DOHH2 (cell line): ENCODE measurements at regions not wholly inside any gene's neighbourhood (a gene's known extent, or its start where the extent isn't known, plus 50 kb on each side); places are given as distances from the start of the nearest gene placed in this dataset.

Experiments
- H3F3A ChIP-seq: fragments of 200-600 bp; sonication (generic), shearing (Covaris generic); 2 replicates; pipeline ENCODE4 v1.6.0; 2016; ENCODE audit warnings: antibody characterized with exemption, mild to moderate bottlenecking; ENCODE audit not compliant: control insufficient read depth, insufficient read depth
- H3K27ac ChIP-seq: fragments of 200-600 bp; sonication (generic); 2 replicates; pipeline ENCODE4 v1.5.1; 2014; ENCODE audit warnings: low read depth, mild to moderate bottlenecking, low read length, moderate library complexity
- H3K27me3 ChIP-seq: fragments of 200-600 bp; sonication (generic); 2 replicates; pipeline ENCODE4 v1.6.1; 2014; ENCODE audit warnings: mild to moderate bottlenecking, low read length, mixed read lengths; ENCODE audit not compliant: control insufficient read depth
- H3K36me3 ChIP-seq: fragments of 200-600 bp; sonication (generic); 2 replicates; pipeline ENCODE4 v1.6.1; 2014; ENCODE audit warnings: mild to moderate bottlenecking, low read length, moderate library complexity, mixed read lengths; ENCODE audit not compliant: control insufficient read depth
- H3K4me1 ChIP-seq: fragments of 200-600 bp; sonication (generic); 2 replicates; pipeline ENCODE4 v1.6.1; 2014; ENCODE audit warnings: mild to moderate bottlenecking, low read length, mixed read lengths; ENCODE audit not compliant: control insufficient read depth
- H3K4me2 ChIP-seq: fragments of 200-600 bp; sonication (generic); 2 replicates; pipeline ENCODE4 v1.6.0; 2014; ENCODE audit warnings: mild to moderate bottlenecking, low read length, moderate library complexity
- H3K4me3 ChIP-seq: fragments of 200-600 bp; sonication (generic); 2 replicates; pipeline ENCODE4 v1.5.1; 2014; ENCODE audit warnings: mild to moderate bottlenecking, low read length, mixed read lengths
- H3K79me2 ChIP-seq: fragments of 200-600 bp; sonication (generic); 2 replicates; pipeline ENCODE4 v1.6.1; 2014; ENCODE audit warnings: mild to moderate bottlenecking, low read length, mixed read lengths; ENCODE audit not compliant: control insufficient read depth
- H3K9me2 ChIP-seq: fragments of 200-600 bp; sonication (generic); replicated peaks from 2 replicates; pipeline ENCODE4 v1.6.1; 2014; ENCODE audit warnings: mild to moderate bottlenecking, low read length, mixed read lengths; ENCODE audit not compliant: control insufficient read depth
- H3K9me3 ChIP-seq: fragments of 200-600 bp; sonication (generic); 2 replicates; pipeline ENCODE4 v1.6.1; 2014; ENCODE audit warnings: antibody characterized with exemption, low read length, mixed read lengths; ENCODE audit not compliant: control insufficient read depth, insufficient read depth
- H4K20me1 ChIP-seq: fragments of 200-600 bp; sonication (generic); 2 replicates; pipeline ENCODE4 v1.6.0; 2014; ENCODE audit warnings: low read depth, mild to moderate bottlenecking, antibody characterized with exemption, low read length, moderate library complexity; ENCODE audit not compliant: control insufficient read depth, insufficient read depth
- CTCF ChIP-seq: fragments of 200-600 bp; sonication (generic); IDR thresholded peaks from one replicate; pipeline ENCODE4 v1.5.1; 2014; ENCODE audit warnings: antibody characterized with exemption, mild to moderate bottlenecking, low read depth, low read length; ENCODE audit not compliant: poor library complexity, severe bottlenecking
- EZH2phosphoT487 ChIP-seq: fragments of 200-600 bp; sonication (generic); IDR thresholded peaks from 2 replicates; pipeline ENCODE4 v1.6.1; 2017; ENCODE audit warnings: borderline replicate concordance, mild to moderate bottlenecking, antibody characterized with exemption, low read length, moderate library complexity, mixed read lengths

- no peaks in the 10 kb centered on the region for H3K27me3 ChIP-seq
- no peak overlapping the region for H3K4me3 ChIP-seq
- no peak for TF ChIP-seq CTCF
- no peak overlapping the region for H3K27ac ChIP-seq
- H3K9me3 ChIP-seq, result no peaks in the 10 kb centered on the region
- H3K79me2 ChIP-seq, result no peaks in the 10 kb centered on the region
- H3K4me2 ChIP-seq, result no peak overlapping the region
- H3K9me2 ChIP-seq, result no peaks in the 10 kb centered on the region
- H3K4me1 ChIP-seq, result no peaks in the 10 kb centered on the region
- no peaks in the 10 kb centered on the region for H3F3A ChIP-seq
- H3K36me3 ChIP-seq, result no peaks in the 10 kb centered on the region
- no peaks in the 10 kb centered on the region for H4K20me1 ChIP-seq
These were observed 138.2 kb downstream of the NSG2 start for GRCh38 chr5:174183701-174184100.

GRCh38 chr5:174185506-174185905, 140.0 kb downstream of the NSG2 start:
- Histone ChIP-seq H3K9me2 (no peaks in the 10 kb centered on the region), H3K27ac (no peak overlapping the region), H3K4me2 (no peak overlapping the region), H3K79me2 (no peaks in the 10 kb centered on the region), H3F3A (no peaks in the 10 kb centered on the region), H3K4me3 (no peak overlapping the region), H3K36me3 (no peaks in the 10 kb centered on the region), H3K9me3 (no peaks in the 10 kb centered on the region), H3K27me3 (no peaks in the 10 kb centered on the region), H3K4me1 (no peaks in the 10 kb centered on the region), H4K20me1 (no peaks in the 10 kb centered on the region)
- TF ChIP-seq EZH2phosphoT487, result no peak

- TF ChIP-seq EZH2phosphoT487, result no peak
- TF ChIP-seq CTCF, result no peak
- no peak overlapping the region for H3K27ac ChIP-seq
- H3K27me3 ChIP-seq, result no peaks in the 10 kb centered on the region
- no peaks in the 10 kb centered on the region for H3K79me2 ChIP-seq
- H3K9me3 ChIP-seq, result no peaks in the 10 kb centered on the region
- H3K9me2 ChIP-seq, result no peaks in the 10 kb centered on the region
- no peaks in the 10 kb centered on the region for H3F3A ChIP-seq
- no peak overlapping the region for H3K4me2 ChIP-seq
- H3K36me3 ChIP-seq, result no peaks in the 10 kb centered on the region
- no peaks in the 10 kb centered on the region for H4K20me1 ChIP-seq
- H3K4me3 ChIP-seq, result no peak overlapping the region
- H3K4me1 ChIP-seq, result no peaks in the 10 kb centered on the region
These were observed 140.7 kb downstream of the NSG2 start for GRCh38 chr5:174186096-174186695.

- no peaks in the 10 kb centered on the region for H4K20me1 ChIP-seq
- no peaks in the 10 kb centered on the region for H3F3A ChIP-seq
- H3K27ac ChIP-seq, result no peak overlapping the region
- H3K4me1 ChIP-seq, result no peaks in the 10 kb centered on the region
- no peaks in the 10 kb centered on the region for H3K9me3 ChIP-seq
- H3K36me3 ChIP-seq, result no peaks in the 10 kb centered on the region
- TF ChIP-seq EZH2phosphoT487 (no peak), CTCF (no peak)
- no peaks in the 10 kb centered on the region for H3K27me3 ChIP-seq
- no peaks in the 10 kb centered on the region for H3K79me2 ChIP-seq
- no peak overlapping the region for H3K4me3 ChIP-seq
- H3K9me2 ChIP-seq, result no peaks in the 10 kb centered on the region
- H3K4me2 ChIP-seq, result no peak overlapping the region
These were observed 141.5 kb downstream of the NSG2 start for GRCh38 chr5:174187001-174187400.
